ENCODE measurements at regions not wholly inside any gene's neighbourhood (a gene's known extent, or its start where the extent isn't known, plus 50 kb on each side); places are given as distances from the start of the nearest gene placed in this dataset.

DNA sequence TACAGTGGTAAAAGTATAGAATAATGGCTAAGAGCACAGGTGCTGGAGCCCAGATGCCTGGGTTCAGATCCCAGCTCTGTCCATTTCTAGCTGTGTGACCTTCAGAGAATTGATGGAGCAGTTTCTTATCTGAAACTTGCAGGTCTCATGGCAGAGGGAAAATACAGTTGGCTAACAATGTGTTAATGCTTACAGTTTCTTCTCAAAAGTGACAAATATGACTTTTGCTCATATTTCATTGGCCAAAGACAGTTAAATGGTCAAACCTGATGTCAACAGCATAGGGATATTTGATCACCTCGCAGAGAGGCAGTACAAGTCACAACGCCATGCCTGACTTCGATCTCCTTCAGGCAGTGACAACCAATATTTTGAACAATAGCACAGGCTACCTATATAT lies 60.2 kb upstream of the LCORL start:
- DNase-seq: no peak

DNA sequence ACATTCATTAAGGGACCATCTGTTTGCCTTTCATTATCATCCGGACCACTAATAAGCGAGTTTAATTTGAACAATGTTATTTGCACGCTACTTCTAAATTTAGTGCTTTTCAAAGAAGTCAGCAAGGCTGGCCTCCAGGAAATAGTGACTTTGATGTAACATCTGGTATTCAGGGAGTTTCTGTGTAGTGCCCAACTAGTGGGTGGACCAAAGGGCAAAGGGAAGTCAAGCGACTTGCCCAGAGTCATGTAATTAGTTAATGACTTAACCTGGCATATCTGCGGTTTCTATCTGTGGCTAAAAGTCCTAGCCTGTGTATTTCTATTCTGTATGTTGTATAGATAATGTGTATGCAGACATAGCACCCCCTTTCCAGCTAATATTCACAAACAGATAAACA lies 56.3 kb upstream of the LCORL start:
- peak; percentile 4 for DNase-seq

- peak; percentile 85 for DNase-seq
These were observed 54.4 kb upstream of the LCORL start for GRCh38 chr4:18075823-18076433.

DNA sequence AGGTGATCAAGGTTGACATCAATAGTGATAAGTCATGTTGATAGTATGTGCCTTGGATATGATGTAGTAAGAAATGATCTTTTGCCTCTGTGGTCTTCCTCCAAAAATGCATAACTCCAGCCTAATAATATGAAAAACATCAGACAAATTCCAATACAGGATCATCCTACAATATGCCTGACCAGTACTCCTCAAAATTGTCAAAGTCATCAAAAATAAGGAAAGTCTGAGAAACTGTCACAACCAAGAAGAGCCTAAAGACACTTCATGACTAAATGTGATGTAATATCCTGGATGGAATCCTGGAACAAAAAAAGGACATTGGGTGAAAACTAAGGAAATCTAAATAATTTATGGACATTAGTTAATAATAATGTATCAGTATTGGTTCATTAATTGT lies 50.3 kb upstream of the LCORL start:
- no peak for DNase-seq

Measured in OCI-M1 (cell line).